ENCODE measurements at regions not wholly inside any gene's neighbourhood (a gene's known extent, or its start where the extent isn't known, plus 50 kb on each side); places are given as distances from the start of the nearest gene placed in this dataset.
"Not testable (repeated sequence)": the region's sequence is repeated elsewhere in the genome, so short reads cannot be mapped to it uniquely, and the experiment has no call there.

DNA sequence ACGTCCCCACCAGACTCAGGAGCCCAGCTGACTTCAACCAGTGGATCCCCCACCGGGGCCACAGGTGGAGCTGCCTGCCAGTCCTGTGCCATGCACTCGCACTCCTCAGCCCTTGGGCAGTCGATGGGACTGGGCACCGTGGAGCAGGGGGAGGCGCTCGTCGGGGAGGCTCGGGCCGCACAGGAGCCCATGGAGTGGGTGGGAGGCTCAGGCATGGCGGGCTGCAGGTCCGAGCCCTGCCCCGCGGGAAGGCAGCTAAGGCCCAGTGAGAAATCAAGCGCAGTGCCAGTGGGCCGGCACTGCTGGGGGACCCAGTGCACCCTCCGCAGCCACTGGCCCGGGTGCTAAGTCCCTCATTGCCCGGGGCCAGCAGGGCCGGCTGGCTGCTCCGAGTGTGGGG, 52.3 kb upstream of the LRRC30 start:
- not testable (repeated sequence) for DNase-seq (ENCODE audit: low read depth)

GRCh38 chr18:7177116-7177744, 53.7 kb upstream of the LRRC30 start:
- DNase-seq (ENCODE audit: low read depth): peak; percentile 20

GRCh38 chr18:7174344-7175095, 56.4 kb upstream of the LRRC30 start:
- no peak for DNase-seq (ENCODE audit: low read depth)

DNA sequence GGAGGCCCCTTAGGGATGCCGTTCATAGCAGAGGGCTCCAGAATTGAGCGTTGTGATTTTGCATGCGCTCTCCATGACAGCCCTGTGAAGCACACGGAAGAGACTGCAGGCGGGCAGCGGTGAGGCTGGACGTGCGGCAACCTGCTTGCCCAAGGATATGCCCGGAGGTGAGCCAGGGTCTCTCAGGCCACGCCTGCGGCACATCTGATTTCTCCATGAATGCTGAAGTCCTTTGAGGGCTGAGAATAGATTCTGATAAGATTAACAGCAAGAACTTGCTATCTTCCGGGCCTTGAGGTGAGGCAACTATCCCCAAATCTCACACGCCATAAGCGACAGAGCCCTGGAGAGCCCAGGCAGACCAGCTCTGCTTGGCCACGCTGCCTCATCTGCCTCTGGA, 55.6 kb upstream of the LAMA1 start:
- DNase-seq (ENCODE audit: low read depth): no peak

DNA sequence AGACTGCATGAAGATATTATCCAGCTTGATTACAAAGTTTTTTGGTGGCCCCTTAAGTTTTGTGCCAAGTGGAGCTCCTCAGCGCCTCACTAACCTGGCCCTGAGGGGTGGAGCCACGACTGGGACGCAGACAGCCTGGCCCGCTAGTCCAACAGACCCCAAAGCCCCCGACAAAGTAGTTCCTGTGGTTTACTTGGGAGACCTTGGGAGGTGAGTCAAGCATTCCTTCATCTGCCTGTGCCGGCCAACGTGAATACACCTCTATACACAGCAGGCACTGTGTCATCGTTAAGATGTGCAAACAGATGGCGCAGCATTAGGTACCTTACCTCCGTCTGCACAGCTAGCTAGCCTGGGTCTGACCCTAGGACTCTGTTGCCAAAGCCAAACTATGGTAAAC, 55.0 kb upstream of the LAMA1 start:
- no peak for DNase-seq (ENCODE audit: low read depth)

GRCh38 chr18:7170292-7170691, 52.7 kb upstream of the LAMA1 start:
- no peak for DNase-seq (ENCODE audit: low read depth)

DNA sequence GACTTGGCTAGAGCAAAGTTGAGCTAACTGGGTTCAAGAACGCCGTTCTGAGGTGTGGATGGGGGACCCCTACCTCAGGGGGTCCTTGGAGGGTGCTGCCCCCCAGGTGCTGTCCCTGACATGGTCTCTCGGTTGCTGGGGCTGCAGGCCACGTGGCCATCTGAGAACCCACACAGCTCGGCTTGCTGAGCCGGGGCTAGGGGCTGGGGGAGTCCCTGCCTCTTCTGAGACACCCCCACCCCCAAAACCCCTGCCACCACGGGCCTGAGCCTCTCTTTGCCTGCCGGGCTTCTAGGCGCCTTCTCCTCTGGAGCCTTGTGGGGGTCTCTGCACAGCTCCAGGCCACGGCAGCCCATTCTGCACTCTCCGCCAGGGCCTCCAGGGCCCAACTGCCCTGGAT, 52.0 kb upstream of the LAMA1 start:
- DNase-seq (ENCODE audit: low read depth): no peak

DNA sequence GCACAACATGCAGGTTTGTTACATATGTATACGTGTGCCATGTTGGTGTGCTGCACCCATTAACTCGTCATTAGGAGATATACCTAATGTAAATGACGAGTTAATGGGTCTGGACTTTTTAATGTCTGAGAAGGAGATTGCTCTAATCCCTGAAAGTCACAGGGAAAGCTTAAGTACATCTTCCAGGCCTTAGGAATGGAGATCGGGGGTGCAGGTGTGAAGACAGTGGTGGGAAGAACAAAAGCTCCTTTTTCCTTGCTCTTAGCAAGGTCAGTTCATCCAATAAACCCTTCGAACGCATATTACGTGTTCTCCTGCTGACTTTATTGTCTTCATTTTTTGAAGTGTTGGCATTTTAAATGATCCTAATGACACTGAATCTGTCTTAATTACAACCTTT, 50.8 kb upstream of the LAMA1 start:
- no peak for DNase-seq (ENCODE audit: low read depth)

Measured in forelimb muscle (tissue), 1 donor.